LHCN-M2 (cell line): ENCODE measurements at regions not wholly inside any gene's neighbourhood (a gene's known extent, or its start where the extent isn't known, plus 50 kb on each side); places are given as distances from the start of the nearest gene placed in this dataset.
A peak's percentile ranks its signal among the peaks of the same experiment; 100 is the strongest.
"Not testable (repeated sequence)": the region's sequence is repeated elsewhere in the genome, so short reads cannot be mapped to it uniquely, and the experiment has no call there.

Experiments
- DNase-seq: peaks from one replicate; pipeline ENCODE4 v3.0.0-alpha.2; 2012; ENCODE audit warnings: low read depth

DNA sequence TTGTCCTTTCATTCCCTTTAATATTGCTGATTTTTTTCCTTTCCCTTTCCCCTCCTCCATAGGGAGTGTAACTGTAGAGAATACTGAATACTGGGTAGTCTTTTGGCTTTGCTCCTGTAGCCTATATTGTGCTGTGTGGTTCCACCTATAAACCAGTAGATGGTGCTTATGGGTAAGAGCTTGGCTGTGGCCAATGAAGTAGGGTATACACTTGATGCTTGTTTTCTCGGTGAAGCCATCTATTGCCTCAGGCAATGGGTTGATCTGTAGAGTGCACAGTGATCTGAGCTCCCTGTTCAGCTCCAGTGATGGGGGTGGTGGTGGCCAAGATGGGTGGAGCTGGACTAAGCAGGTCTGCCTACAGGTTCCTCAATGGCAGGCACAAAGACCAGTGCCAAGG, 203.3 kb upstream of the IMPG1 start:
- DNase-seq: no peak

DNA sequence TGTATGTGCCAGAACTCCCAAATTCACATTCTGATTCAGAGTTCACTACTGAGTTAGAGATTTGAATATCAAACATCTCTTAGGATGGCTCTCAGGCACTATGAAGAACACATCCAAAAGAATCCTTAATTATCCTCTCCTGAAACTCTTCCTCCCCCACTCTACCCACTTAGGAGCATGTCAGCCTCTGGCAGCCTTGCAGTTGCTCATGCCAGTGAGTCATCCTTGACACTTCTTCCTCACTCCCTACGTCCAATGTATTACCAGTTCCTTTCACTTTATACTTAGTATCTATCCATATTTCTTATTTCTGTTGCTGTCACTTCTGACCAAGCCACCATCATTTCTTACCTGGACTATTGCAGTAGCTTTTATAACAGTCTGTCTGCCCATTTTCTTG, 192.0 kb upstream of the IMPG1 start:
- no peak for DNase-seq

GRCh38 chr6:76262240-76262639, 189.8 kb upstream of the IMPG1 start:
- no peak for DNase-seq

- DNase-seq: no peak
These were observed 178.2 kb upstream of the IMPG1 start for GRCh38 chr6:76250666-76251065.

GRCh38 chr6:76247527-76247926, 175.1 kb upstream of the IMPG1 start:
- no peak for DNase-seq

DNA sequence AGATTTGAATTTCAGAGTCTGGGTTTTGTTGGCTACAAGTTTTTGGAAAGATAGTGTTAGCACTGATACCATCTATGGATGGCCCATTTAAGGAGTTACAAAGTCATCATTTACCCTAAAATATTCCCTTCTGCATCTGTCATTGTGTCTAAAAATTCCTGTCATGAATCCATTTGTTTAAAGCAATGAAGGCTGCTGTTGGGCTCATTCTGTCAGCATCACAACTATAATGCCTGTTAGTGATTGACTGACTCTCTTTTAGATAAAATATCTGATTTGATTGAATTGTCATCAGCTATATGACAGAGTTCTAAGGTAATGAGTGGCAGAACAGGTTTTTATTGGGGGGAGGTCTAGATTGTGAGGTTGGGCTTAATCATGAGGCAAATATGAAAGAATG, 167.6 kb upstream of the IMPG1 start:
- DNase-seq: no peak

DNA sequence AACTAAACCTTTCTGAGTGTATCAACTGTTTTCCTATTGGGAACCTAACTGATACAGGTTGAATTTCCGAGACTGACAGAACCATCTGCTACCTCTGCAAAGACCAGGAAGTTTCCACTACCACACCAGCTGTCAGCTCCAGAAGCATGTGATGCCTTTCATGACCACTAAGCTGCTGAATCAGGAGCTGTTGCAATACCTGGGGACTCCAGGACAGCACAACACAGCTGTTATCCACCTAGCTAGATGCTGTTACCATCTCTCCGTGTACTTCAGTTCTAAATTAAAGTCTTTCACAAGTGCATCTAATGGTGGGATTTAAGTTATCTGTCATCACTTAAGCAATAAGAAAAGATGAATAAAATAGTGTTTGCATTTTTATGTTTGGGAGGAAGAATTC, 158.2 kb upstream of the IMPG1 start:
- DNase-seq: peak; percentile 2

GRCh38 chr6:76222189-76222588, 149.7 kb upstream of the IMPG1 start:
- DNase-seq: no peak

DNA sequence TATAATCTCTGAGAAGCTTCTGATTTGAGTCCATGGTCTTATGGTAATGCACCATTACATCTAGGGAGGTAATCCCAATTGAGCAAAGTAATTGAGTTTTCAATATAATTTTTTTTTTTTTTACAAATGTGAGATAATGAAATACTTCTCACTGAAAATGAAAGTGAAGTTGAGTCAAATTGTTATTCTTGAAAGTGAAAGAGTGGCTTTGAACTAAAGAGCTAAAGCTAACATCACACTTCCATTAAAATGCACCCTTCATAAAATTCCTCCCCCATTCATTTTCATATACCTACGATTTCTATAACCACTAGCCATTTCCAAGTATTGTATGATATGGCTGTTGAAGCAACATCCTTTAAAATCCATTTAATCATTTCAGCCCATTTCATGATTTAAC, 149.1 kb upstream of the IMPG1 start:
- no peak for DNase-seq

DNA sequence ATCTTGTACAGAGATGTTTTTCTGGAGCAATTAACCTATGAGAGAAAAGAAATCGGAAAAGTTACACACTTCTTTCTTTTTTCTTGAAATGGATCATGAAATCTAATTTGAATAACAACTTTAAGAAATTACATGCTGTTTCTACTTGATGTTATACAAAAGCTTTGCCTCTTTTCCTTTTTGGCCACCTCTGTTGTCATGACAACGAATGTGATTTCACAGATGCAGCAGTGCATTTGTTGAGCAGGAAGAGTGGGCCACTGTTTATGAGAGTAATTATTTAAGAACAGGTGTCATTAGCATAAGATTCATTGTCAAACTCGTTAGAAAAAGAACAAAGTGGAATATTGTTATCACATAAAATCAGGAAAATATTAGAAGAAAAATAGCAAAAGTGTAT, 148.3 kb upstream of the IMPG1 start:
- no peak for DNase-seq

GRCh38 chr6:76217606-76218005, 145.1 kb upstream of the IMPG1 start:
- DNase-seq: no peak

- no peak for DNase-seq
These were observed 142.1 kb upstream of the IMPG1 start for GRCh38 chr6:76214546-76214945.

DNA sequence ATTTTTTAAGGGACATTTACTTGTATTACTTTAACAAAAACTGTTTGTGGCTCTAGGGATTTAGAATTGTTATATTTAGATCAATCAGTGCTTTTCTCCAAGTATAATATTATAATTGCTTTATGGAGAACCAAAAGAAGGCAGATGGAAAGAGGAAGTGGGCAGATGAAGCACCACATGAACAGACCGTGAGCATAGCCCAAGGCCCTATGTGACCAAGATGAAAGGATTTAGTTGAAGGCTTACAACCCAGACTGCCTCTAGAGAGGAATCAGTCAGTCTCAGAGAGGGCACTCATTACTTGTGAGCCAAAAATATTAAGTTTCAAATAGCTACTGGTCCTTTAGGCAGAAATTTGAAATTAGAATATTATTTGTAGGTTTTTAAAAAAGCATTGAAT, 102.3 kb upstream of the IMPG1 start:
- no peak for DNase-seq

GRCh38 chr6:76166874-76167273, 94.4 kb upstream of the IMPG1 start:
- no peak for DNase-seq

DNA sequence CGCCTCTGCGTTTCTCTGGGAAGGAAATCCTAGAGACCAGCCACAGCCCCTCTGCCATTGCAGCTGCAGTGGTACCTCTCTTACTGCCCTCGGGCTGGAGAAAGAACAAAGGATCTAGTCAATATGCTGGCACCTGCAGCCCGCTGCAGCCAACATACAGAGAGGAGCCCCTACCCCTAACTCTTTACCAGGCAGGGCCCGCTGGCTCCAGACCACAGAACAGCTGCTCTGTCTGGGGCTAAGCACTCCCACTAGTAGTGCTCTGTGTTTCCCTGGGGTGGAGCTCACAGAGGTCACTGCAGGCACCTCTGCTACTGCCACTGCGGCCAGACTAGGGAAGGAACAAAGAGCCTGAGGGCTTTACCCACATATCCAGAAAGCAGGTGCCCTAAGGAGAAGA, 93.8 kb upstream of the IMPG1 start:
- DNase-seq: no peak

GRCh38 chr6:76165471-76166221, 93.2 kb upstream of the IMPG1 start:
- DNase-seq: no peak

- no peak for DNase-seq
These were observed 90.3 kb upstream of the IMPG1 start for GRCh38 chr6:76162811-76163210.

GRCh38 chr6:76157800-76158199, 85.3 kb upstream of the IMPG1 start:
- DNase-seq: not testable (repeated sequence)

GRCh38 chr6:76135481-76135880, 63.0 kb upstream of the IMPG1 start:
- DNase-seq: no peak

- no peak for DNase-seq
These were observed 62.2 kb upstream of the IMPG1 start for GRCh38 chr6:76134651-76135050.

DNA sequence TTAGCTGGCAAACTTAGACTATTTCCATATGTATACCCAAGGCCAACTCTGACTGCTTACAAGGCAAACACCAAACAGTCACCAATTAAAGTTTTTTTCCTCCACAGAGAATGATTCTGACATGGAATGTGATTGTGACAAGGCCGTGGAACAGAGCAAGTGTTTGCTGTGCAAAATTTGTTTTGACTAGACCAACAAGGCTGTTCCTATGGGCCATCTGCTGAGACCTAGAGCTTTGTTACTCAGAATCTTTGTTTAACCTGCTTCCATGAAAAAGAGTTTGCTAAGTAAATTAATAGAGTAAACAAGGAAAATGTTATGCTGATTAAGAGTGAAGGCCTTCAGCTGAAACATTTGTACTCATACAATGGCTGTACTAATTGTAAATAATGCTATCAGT, 51.6 kb upstream of the IMPG1 start:
- DNase-seq: no peak
